ENCODE measurements at regions not wholly inside any gene's neighbourhood (a gene's known extent, or its start where the extent isn't known, plus 50 kb on each side); places are given as distances from the start of the nearest gene placed in this dataset.

- in situ Hi-C loops (cut with MboI; ENCODE audit: low sequenced_read_pairs) = no loop called here
Observed at GRCh38 chr16:72240466-72240865, 68.5 kb upstream of the PMFBP1 start.

GRCh38 chr16:72236866-72237265 lies 64.9 kb upstream of the PMFBP1 start:
- in situ Hi-C loops (cut with MboI; ENCODE audit: low sequenced_read_pairs) = no loop called here

- in situ Hi-C loops (cut with MboI; ENCODE audit: low sequenced_read_pairs) = no loop called here
Observed at GRCh38 chr16:72234387-72234786, 62.4 kb upstream of the PMFBP1 start.

- in situ Hi-C loops (cut with MboI; ENCODE audit: low sequenced_read_pairs) = no loop called here
Observed at GRCh38 chr16:72228014-72228413, 56.1 kb upstream of the PMFBP1 start.

- in situ Hi-C loops (cut with MboI; ENCODE audit: low sequenced_read_pairs) = no loop called here
Observed at GRCh38 chr16:72226136-72226535, 54.2 kb upstream of the PMFBP1 start.

- in situ Hi-C loops (cut with MboI; ENCODE audit: low sequenced_read_pairs) = no loop called here
Observed at GRCh38 chr16:72224260-72224768, 52.4 kb upstream of the PMFBP1 start.

GRCh38 chr16:72222503-72222902 lies 50.5 kb upstream of the PMFBP1 start:
- in situ Hi-C loops (cut with MboI; ENCODE audit: low sequenced_read_pairs) = no loop called here

Data from HL-60/S4 treated with retinoic acid at 250 ng/mL for 4 days and 3 days (cell line).